GM18951 (cell line): ENCODE measurements at regions not wholly inside any gene's neighbourhood (a gene's known extent, or its start where the extent isn't known, plus 50 kb on each side); places are given as distances from the start of the nearest gene placed in this dataset.

Experiments
- POLR2A ChIP-seq: IDR thresholded peaks from 4 replicates; pipeline ENCODE4 v1.6.1; 2011; ENCODE audit warnings: mild to moderate bottlenecking; ENCODE audit not compliant: insufficient read length, insufficient read depth; ENCODE audit errors: extremely low read depth
- in situ Hi-C: fragments of 300-500 bp; cut with MboI; formaldehyde crosslinking; loops from one replicate; pipeline ENCODE4 v1.12.0; 2022; ENCODE audit warnings: low sequenced_read_pairs, mixed read lengths, inconsistent platforms; ENCODE audit not compliant: unreplicated experiment

GRCh38 chr20:50399917-50400704, 110.1 kb upstream of the PTPN1 start:
- no peak for TF ChIP-seq POLR2A
- in situ Hi-C loops, result no loop called here

- no peak for TF ChIP-seq POLR2A
- in situ Hi-C loops, result no loop called here
These were observed 109.2 kb upstream of the PTPN1 start for GRCh38 chr20:50400705-50401586.

GRCh38 chr20:50401587-50402418, 108.4 kb upstream of the PTPN1 start:
- in situ Hi-C loops, result no loop called here
- no peak for TF ChIP-seq POLR2A

GRCh38 chr20:50403565-50404418, 106.4 kb upstream of the PTPN1 start:
- in situ Hi-C loops, result no loop called here
- no peak for TF ChIP-seq POLR2A

- TF ChIP-seq POLR2A, result no peak
- in situ Hi-C loops, result no loop called here
These were observed 105.6 kb upstream of the PTPN1 start for GRCh38 chr20:50404419-50405234.

- in situ Hi-C loops, result no loop called here
- TF ChIP-seq POLR2A, result no peak
These were observed 104.8 kb upstream of the PTPN1 start for GRCh38 chr20:50405235-50405914.

GRCh38 chr20:50405915-50406609, 104.1 kb upstream of the PTPN1 start:
- in situ Hi-C loops, result no loop called here
- TF ChIP-seq POLR2A, result no peak

- no peak for TF ChIP-seq POLR2A
- in situ Hi-C loops, result no loop called here
These were observed 103.5 kb upstream of the PTPN1 start for GRCh38 chr20:50406610-50407136.

- in situ Hi-C loops, result no loop called here
- TF ChIP-seq POLR2A, result no peak
These were observed 101.4 kb upstream of the PTPN1 start for GRCh38 chr20:50408526-50409364.

GRCh38 chr20:50409495-50409894, 100.7 kb upstream of the PTPN1 start:
- in situ Hi-C loops, result no loop called here
- TF ChIP-seq POLR2A, result no peak

GRCh38 chr20:50410343-50410742, 99.8 kb upstream of the PTPN1 start:
- in situ Hi-C loops, result no loop called here
- no peak for TF ChIP-seq POLR2A
